ENCODE measurements at regions not wholly inside any gene's neighbourhood (a gene's known extent, or its start where the extent isn't known, plus 50 kb on each side); places are given as distances from the start of the nearest gene placed in this dataset.

GRCh38 chr17:63344383-63344782, 101.7 kb downstream of the CYB561 start:
- intact Hi-C loops (cut with DNase I): no loop called here
- no peak overlapping the region for H3K4me3 ChIP-seq
- no peaks in the 10 kb centered on the region for H3K27me3 ChIP-seq
- H3K27ac ChIP-seq: no peak overlapping the region
- H3K36me3 ChIP-seq: no peaks in the 10 kb centered on the region
- TF ChIP-seq EP300 (IDR thresholded peaks at IDR 0.05) (no peak), CTCF (IDR thresholded peaks at IDR 0.05) (no peak), POLR2A (IDR thresholded peaks at IDR 0.05) (no peak)
- 23 to 64% (median 34%) methylated on average over 1 of the region's 1 CpG for WGBS, 3 donors
- DNase-seq: no peak
- no peaks in the 10 kb centered on the region for H3K9me3 ChIP-seq
- H3K4me1 ChIP-seq (ENCODE audit: insufficient read depth): no peaks in the 10 kb centered on the region

GRCh38 chr17:63345611-63346010, 100.5 kb downstream of the CYB561 start:
- DNase-seq: no peak
- WGBS, 3 donors: 39 to 48% (median 41%) methylated on average over 1 of the region's 1 CpG
- no peak for TF ChIP-seq POLR2A (IDR thresholded peaks at IDR 0.05)
- TF ChIP-seq CTCF (IDR thresholded peaks at IDR 0.05): no peak
- no peak for TF ChIP-seq EP300 (IDR thresholded peaks at IDR 0.05)
- intact Hi-C loops (cut with DNase I): no loop called here
- Histone ChIP-seq H3K4me3 (no peak overlapping the region), H3K9me3 (no peaks in the 10 kb centered on the region), H3K27ac (no peak overlapping the region), H3K36me3 (no peaks in the 10 kb centered on the region), H3K4me1 (ENCODE audit: insufficient read depth) (no peaks in the 10 kb centered on the region), H3K27me3 (no peaks in the 10 kb centered on the region)

DNA sequence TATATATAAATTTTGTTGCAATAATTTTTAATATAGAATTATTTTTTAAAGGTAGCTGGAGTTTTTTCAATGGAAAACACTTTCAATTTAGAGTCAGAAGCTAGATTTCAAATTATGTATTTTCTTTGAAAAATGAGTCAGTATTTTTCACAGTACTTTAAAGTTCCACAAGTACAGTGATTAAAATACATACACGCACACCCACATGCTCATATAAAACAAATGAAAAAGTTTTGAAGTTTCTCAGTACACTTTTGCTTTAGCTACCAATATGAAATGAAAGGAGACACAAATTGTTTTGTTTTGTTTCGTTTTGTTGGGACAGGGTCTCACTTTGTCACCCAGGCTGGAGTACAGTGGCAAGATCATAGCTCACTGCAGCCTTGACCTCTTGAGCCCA, 98.6 kb downstream of the CYB561 start:
- no peaks in the 10 kb centered on the region for H3K9me3 ChIP-seq
- WGBS, 3 donors: 67 to 71% (median 68%) methylated on average over 2 of the region's 2 CpGs
- DNase-seq: no peak
- H3K4me1 ChIP-seq (ENCODE audit: insufficient read depth): no peaks in the 10 kb centered on the region
- H3K4me3 ChIP-seq: no peak overlapping the region
- intact Hi-C loops (cut with DNase I): no loop called here
- TF ChIP-seq CTCF (IDR thresholded peaks at IDR 0.05) (no peak), POLR2A (IDR thresholded peaks at IDR 0.05) (no peak), EP300 (IDR thresholded peaks at IDR 0.05) (no peak)
- H3K27ac ChIP-seq: no peak overlapping the region
- no peaks in the 10 kb centered on the region for H3K27me3 ChIP-seq
- H3K36me3 ChIP-seq: no peaks in the 10 kb centered on the region

- intact Hi-C loops (cut with DNase I): no loop called here
- WGBS, 3 donors: 30 to 35% (median 33%) methylated on average over 3 of the region's 3 CpGs
- Histone ChIP-seq H3K36me3 (no peaks in the 10 kb centered on the region), H3K4me1 (ENCODE audit: insufficient read depth) (peaks cover 2% of the 10 kb centered on the region), H3K27me3 (no peaks in the 10 kb centered on the region), H3K9me3 (no peaks in the 10 kb centered on the region), H3K4me3 (no peak overlapping the region), H3K27ac (no peak overlapping the region)
- no peak for TF ChIP-seq CTCF (IDR thresholded peaks at IDR 0.05)
- TF ChIP-seq POLR2A (IDR thresholded peaks at IDR 0.05): no peak
- no peak for DNase-seq
Measured at GRCh38 chr17:63349478-63350000, 96.6 kb downstream of the CYB561 start.

All from ovary (tissue), 7 donors.